ENCODE measurements at regions not wholly inside any gene's neighbourhood (a gene's known extent, or its start where the extent isn't known, plus 50 kb on each side); places are given as distances from the start of the nearest gene placed in this dataset.

DNA sequence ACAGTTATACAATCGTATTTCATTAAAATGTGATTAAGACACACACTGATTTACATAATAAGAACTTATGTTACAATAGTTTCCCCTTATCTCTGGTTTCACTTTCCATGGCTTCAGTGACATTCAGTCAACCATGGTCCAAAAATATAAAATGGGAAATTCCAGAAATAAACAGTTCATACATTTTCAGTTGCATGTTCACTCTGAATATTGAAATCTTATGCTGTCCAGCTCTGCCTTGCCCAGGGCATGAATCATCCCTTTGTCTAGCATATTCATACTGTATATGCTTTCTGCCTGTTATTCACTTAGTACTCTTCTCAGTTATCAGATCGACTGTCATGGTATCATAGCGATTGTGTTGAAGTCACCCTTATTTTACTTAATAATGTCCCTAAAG lies 173.8 kb upstream of the DCAF12L2 start:
- ChIA-PET RAD21 (ENCODE audit: unreplicated experiment) (no interaction called here), POLR2A (no interaction called here), CTCF (no interaction called here), SMC1A (ENCODE audit: uncharacterized antibody, unreplicated experiment) (interaction anchor here (0.6 to 1.3 kb wide), 3 partner anchors 11 to 14 kb away, joined by 3 read pairs; no protein-coding TSS in a partner anchor)
- H3K27ac ChIP-seq (ENCODE audit: control insufficient read depth, insufficient read depth) = no peak overlapping the region
- no peaks in the 10 kb centered on the region for H3K4me1 ChIP-seq (ENCODE audit: control insufficient read depth, insufficient read depth, low read length)
- no peak for DNase-seq (ENCODE audit: low read depth, low spot score)
- no peaks in the 10 kb centered on the region for H3K9me3 ChIP-seq (replicated peaks; ENCODE audit: control insufficient read depth, insufficient read depth, low read length)
- no TSS peak for BruUV-seq (replicated peaks)
- H2AFZ ChIP-seq (ENCODE audit: control insufficient read depth, low read depth, low read length) = no peak overlapping the region
- no peaks in the 10 kb centered on the region for H4K20me1 ChIP-seq (ENCODE audit: control insufficient read depth, insufficient read depth)
- no peaks in the 10 kb centered on the region for H3K36me3 ChIP-seq (ENCODE audit: control insufficient read depth in 2 of 2, insufficient read depth in 2 of 2, low read length in 1 of 2)
- intact Hi-C loops (cut with micrococcal nuclease; ENCODE audit: unreplicated experiment) = no loop called here
- FAIRE-seq = no peak
- H3K27me3 ChIP-seq (replicated peaks in 1 of 2; ENCODE audit: control insufficient read depth in 2 of 2, insufficient read depth in 2 of 2, low read length in 1 of 2) = no peaks in the 10 kb centered on the region
- no peak overlapping the region for H3K9ac ChIP-seq (ENCODE audit: control insufficient read depth, insufficient read depth, low read length)
- WGBS (ENCODE audit: insufficient coverage, insufficient replicate concordance, low lambda C conversion rate, missing lambda C conversion rate) = 40% methylated on average over 3 of the region's 3 CpGs
- TF ChIP-seq JUNB (IDR thresholded peaks at IDR 0.05) = peak; percentile 11; the same call in 1 of the 2 replicates
- TF ChIP-seq POU2F2 (IDR thresholded peaks at IDR 0.05; ENCODE audit: borderline replicate concordance, low read depth, low read length) = no peak
- no peak overlapping the region for H3K4me2 ChIP-seq (ENCODE audit: control insufficient read depth, insufficient read depth)
- H3K79me2 ChIP-seq (ENCODE audit: control insufficient read depth, insufficient read depth, low read length) = no peaks in the 10 kb centered on the region
- in situ Hi-C loops (cut with MboI) = no loop called here
- H3K4me3 ChIP-seq = no peak overlapping the region
- peak; percentile 56 for ATAC-seq

DNA sequence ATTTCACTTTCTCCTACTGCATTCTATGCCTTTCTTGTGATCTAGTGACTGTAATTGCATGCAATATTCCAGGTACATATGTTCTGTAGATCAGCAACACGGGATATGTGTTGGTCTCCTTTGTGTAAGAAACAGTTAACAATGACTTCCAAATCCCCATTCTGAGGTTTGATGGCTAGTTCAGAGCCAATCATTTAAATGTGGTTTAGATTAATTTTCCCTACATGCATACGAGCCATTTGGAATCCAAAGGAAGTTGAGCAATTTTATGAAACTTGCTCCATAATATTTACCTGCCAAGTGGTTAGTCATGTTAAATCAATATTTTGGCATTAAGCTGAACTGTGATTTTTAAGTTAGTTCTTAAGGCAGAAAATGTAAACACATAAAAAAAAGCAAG lies 172.8 kb upstream of the DCAF12L2 start:
- Histone ChIP-seq H3K4me1 (ENCODE audit: control insufficient read depth, insufficient read depth, low read length) (no peaks in the 10 kb centered on the region), H3K9ac (ENCODE audit: control insufficient read depth, insufficient read depth, low read length) (no peak overlapping the region), H3K4me2 (ENCODE audit: control insufficient read depth, insufficient read depth) (no peak overlapping the region), H3K79me2 (ENCODE audit: control insufficient read depth, insufficient read depth, low read length) (no peaks in the 10 kb centered on the region), H3K36me3 (ENCODE audit: control insufficient read depth in 2 of 2, insufficient read depth in 2 of 2, low read length in 1 of 2) (no peaks in the 10 kb centered on the region), H3K27ac (ENCODE audit: control insufficient read depth, insufficient read depth) (no peak overlapping the region), H3K27me3 (replicated peaks in 1 of 2; ENCODE audit: control insufficient read depth in 2 of 2, insufficient read depth in 2 of 2, low read length in 1 of 2) (no peaks in the 10 kb centered on the region), H3K4me3 (no peak overlapping the region), H2AFZ (ENCODE audit: control insufficient read depth, low read depth, low read length) (no peak overlapping the region), H3K9me3 (replicated peaks; ENCODE audit: control insufficient read depth, insufficient read depth, low read length) (no peaks in the 10 kb centered on the region), H4K20me1 (ENCODE audit: control insufficient read depth, insufficient read depth) (no peaks in the 10 kb centered on the region)
- FAIRE-seq (no peak), DNase-seq (ENCODE audit: low read depth, low spot score) (no peak), ATAC-seq (no peak)
- BruUV-seq (replicated peaks) = no TSS peak
- 2% methylated on average over 2 of the region's 2 CpGs for WGBS (ENCODE audit: insufficient coverage, insufficient replicate concordance, low lambda C conversion rate, missing lambda C conversion rate)
- RAD21 ChIA-PET (ENCODE audit: unreplicated experiment) = no interaction called here
- SMC1A ChIA-PET (ENCODE audit: uncharacterized antibody, unreplicated experiment) = no interaction called here
- in situ Hi-C loops (cut with MboI) = no loop called here
- CTCF ChIA-PET = no interaction called here
- POLR2A ChIA-PET = no interaction called here
- TF ChIP-seq, protein P1, sequence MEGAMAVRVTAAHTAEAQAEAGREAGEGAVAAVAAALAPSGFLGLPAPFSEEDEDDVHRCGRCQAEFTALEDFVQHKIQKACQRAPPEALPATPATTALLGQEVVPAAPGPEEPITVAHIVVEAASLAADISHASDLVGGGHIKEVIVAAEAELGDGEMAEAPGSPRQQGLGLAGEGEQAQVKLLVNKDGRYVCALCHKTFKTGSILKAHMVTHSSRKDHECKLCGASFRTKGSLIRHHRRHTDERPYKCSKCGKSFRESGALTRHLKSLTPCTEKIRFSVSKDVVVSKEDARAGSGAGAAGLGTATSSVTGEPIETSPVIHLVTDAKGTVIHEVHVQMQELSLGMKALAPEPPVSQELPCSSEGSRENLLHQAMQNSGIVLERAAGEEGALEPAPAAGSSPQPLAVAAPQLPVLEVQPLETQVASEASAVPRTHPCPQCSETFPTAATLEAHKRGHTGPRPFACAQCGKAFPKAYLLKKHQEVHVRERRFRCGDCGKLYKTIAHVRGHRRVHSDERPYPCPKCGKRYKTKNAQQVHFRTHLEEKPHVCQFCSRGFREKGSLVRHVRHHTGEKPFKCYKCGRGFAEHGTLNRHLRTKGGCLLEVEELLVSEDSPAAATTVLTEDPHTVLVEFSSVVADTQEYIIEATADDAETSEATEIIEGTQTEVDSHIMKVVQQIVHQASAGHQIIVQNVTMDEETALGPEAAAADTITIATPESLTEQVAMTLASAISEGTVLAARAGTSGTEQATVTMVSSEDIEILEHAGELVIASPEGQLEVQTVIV (IDR thresholded peaks at IDR 0.05; ENCODE audit: borderline replicate concordance, partially characterized antibody) = no peak
- TF ChIP-seq BHLHE40 (IDR thresholded peaks at IDR 0.05; ENCODE audit: borderline replicate concordance in 1 of 2, low read depth in 2 of 2, low read length in 1 of 2) (no peak), POLR2AphosphoS5 (IDR thresholded peaks at IDR 0.05; ENCODE audit: low read length) (no peak), CBX3 (IDR thresholded peaks at IDR 0.05; ENCODE audit: borderline replicate concordance, low read depth) (no peak), PML (IDR thresholded peaks at IDR 0.05; ENCODE audit: low read length) (no peak), SMAD5 (IDR thresholded peaks at IDR 0.05; ENCODE audit: low read depth) (no peak), MXI1 (IDR thresholded peaks at IDR 0.05; ENCODE audit: low read depth, low read length) (no peak), SREBF2 (IDR thresholded peaks at IDR 0.05; ENCODE audit: low read length) (no peak), EZH2 (IDR thresholded peaks at IDR 0.05; ENCODE audit: borderline replicate concordance, control insufficient read depth, low read depth, low read length) (no peak), YY1 (IDR thresholded peaks at IDR 0.05; ENCODE audit: low read depth, low read length) (no peak), ZNF274 (IDR thresholded peaks at IDR 0.05; ENCODE audit: insufficient read depth, insufficient read length) (no peak), HDAC6 (IDR thresholded peaks at IDR 0.05; ENCODE audit: unreplicated experiment) (no peak), CBX5 (IDR thresholded peaks at IDR 0.05; ENCODE audit: low read depth) (no peak)
- TF ChIP-seq, protein P2, sequence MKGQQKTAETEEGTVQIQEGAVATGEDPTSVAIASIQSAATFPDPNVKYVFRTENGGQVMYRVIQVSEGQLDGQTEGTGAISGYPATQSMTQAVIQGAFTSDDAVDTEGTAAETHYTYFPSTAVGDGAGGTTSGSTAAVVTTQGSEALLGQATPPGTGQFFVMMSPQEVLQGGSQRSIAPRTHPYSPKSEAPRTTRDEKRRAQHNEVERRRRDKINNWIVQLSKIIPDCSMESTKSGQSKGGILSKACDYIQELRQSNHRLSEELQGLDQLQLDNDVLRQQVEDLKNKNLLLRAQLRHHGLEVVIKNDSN (IDR thresholded peaks at IDR 0.05; ENCODE audit: borderline replicate concordance, extremely low read length, insufficient read depth, low read depth, low read length) = no peak
- intact Hi-C loops (cut with micrococcal nuclease; ENCODE audit: unreplicated experiment) = no loop called here
